Activated CD4-positive, alpha-beta T cell treated with anti-CD3 and anti-CD28 coated beads for 36 hours (primary cell): ENCODE measurements at regions not wholly inside any gene's neighbourhood (a gene's known extent, or its start where the extent isn't known, plus 50 kb on each side); places are given as distances from the start of the nearest gene placed in this dataset.
"Not testable (repeated sequence)": the region's sequence is repeated elsewhere in the genome, so short reads cannot be mapped to it uniquely, and the experiment has no call there.

Experiments
- ATAC-seq: fragments of 200-7000 bp; cut with Tn5 transposase; one replicate; pipeline ENCODE4 v1.10.0; 2021; ENCODE audit warnings: mild to moderate bottlenecking, moderate library complexity
- CTCF ChIA-PET: fragments of 350-600 bp; sonication (Branson Sonifier 250); formaldehyde crosslinking; loops from one replicate; lab custom pipeline; 2021; ENCODE audit warnings: antibody characterized with exemption; lab: Charles Lee
- POLR2A ChIA-PET: fragments of 350-600 bp; sonication (Branson Sonifier 250); formaldehyde crosslinking; loops from one replicate; lab custom pipeline; 2021; ENCODE audit warnings: antibody characterized with exemption, inconsistent platforms; lab: Charles Lee
- DNase-seq: peaks from one replicate; pipeline ENCODE4 v3.0.0-alpha.2; 2020
- H3K27ac Mint-ChIP-seq: one replicate; pipeline ENCODE4 v1.8.0; 2021; ENCODE audit warnings: mixed read lengths
- H3K27me3 Mint-ChIP-seq: one replicate; pipeline ENCODE4 v1.8.0; 2021; ENCODE audit warnings: mixed read lengths
- H3K36me3 Mint-ChIP-seq: one replicate; pipeline ENCODE4 v1.8.0; 2021; ENCODE audit warnings: low read depth, mixed read lengths
- H3K4me1 Mint-ChIP-seq: one replicate; pipeline ENCODE4 v1.8.0; 2021; ENCODE audit warnings: mixed read lengths
- H3K4me3 Mint-ChIP-seq: one replicate; pipeline ENCODE4 v1.8.0; 2021; ENCODE audit warnings: mild to moderate bottlenecking, moderate library complexity, mixed read lengths
- H3K9me3 Mint-ChIP-seq: one replicate; pipeline ENCODE4 v1.8.0; 2021; ENCODE audit warnings: low read depth, mixed read lengths
- intact Hi-C, 2 experiments: fragments of 100-400 bp; cut with DNase I in 1 of 2; cut with micrococcal nuclease in 1 of 2; formaldehyde crosslinking; loops; one replicate each; pipeline versions ENCODE4 v1.14.2 to v1.15.1; 2022 to 2024; cut with DNase I, micrococcal nuclease

DNA sequence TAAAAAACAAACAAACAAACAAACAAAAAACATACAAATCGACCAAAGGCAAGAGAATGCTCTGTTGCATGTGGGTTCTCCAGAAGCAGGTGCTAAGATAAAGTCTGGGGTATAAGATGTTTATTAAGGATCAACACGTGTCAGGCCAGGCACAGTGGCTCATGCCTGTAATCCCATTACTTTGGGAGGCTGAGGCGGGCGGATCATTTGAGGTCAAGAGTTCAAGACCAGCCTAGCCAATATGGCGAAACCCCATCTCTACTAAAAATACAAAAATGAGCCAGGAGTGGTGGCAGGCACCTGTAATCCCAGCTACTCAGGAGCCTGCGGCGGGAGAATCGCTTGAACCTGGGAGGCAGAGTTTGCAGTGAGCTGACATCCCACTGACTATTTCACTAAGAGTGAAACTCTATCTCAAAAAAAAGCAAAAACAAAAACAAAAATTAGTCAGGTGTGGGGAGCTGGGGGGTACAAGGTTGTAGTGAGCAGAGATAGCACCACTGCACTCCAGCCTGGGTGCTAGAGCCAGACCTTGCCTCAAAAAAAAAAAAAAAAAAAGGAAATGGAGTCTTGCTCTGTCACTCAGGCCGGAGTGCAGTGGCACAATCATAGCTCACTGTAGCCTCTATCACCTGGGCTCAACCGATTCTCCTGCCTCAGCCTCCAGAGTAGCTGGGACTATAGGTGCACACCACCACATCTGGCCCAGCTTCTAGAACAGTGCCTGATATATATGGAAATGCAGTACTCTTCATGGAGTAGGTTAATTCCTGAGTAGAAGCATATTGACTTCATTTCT lies 86.8 kb upstream of the JARID2 start:
- H3K27ac Mint-ChIP-seq = no peak overlapping the region
- CTCF ChIA-PET = no interaction called here
- intact Hi-C loops = no loop called here
- H3K4me1 Mint-ChIP-seq = no peaks in the 10 kb centered on the region
- no peak overlapping the region for H3K4me3 Mint-ChIP-seq
- H3K9me3 Mint-ChIP-seq = no peaks in the 10 kb centered on the region
- no peak for DNase-seq
- H3K36me3 Mint-ChIP-seq = no peaks in the 10 kb centered on the region
- POLR2A ChIA-PET = no interaction called here
- H3K27me3 Mint-ChIP-seq = peaks cover 3% of the 10 kb centered on the region
- no peak for ATAC-seq

DNA sequence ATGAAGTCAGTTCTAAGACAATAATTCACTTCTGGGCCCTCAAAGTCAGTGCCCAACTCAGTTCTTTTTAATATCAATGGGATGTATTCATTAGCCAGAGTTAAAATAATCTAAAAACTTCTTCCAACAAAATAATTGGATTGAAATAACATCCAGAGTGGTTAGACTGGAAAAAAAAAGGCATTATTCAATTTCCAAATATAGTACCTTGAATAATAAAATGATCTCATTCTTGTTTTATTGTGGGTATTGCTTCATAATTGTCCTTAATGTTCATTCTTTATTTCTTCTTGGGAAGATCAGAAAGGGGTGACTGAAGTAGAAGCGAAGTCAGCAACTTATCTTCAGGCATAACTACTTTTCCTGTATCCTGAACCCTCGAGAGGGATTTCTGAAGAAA lies 85.1 kb upstream of the JARID2 start:
- H3K27me3 Mint-ChIP-seq = peaks cover 2% of the 10 kb centered on the region
- H3K4me1 Mint-ChIP-seq = no peaks in the 10 kb centered on the region
- ChIA-PET CTCF (no interaction called here), POLR2A (no interaction called here)
- intact Hi-C loops = no loop called here
- no peak overlapping the region for H3K27ac Mint-ChIP-seq
- DNase-seq (no peak), ATAC-seq (no peak)
- H3K9me3 Mint-ChIP-seq = no peaks in the 10 kb centered on the region
- no peaks in the 10 kb centered on the region for H3K36me3 Mint-ChIP-seq
- no peak overlapping the region for H3K4me3 Mint-ChIP-seq

DNA sequence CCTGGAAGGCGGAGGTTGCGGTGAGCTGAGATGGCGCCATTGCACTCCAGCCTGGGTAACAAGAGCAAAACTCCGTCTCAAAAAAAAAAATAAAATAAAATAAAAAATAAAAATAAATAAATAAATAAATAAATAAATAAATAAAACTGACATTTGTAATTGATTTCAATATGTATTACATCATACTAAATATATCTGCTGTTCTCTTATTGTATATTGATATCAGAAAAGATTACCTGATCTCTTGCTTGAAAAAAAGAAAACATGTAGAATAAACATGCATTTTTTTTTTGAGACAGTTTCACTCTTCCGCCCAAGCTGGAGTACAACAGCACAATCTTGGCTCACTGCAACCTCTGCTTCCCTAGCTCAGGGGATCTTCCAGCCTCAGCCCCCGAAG lies 81.0 kb upstream of the JARID2 start:
- intact Hi-C loops, ATAC-seq, DNase-seq, H3K9me3 Mint-ChIP-seq, POLR2A ChIA-PET, H3K27me3 Mint-ChIP-seq, H3K4me3 Mint-ChIP-seq, H3K4me1 Mint-ChIP-seq, H3K27ac Mint-ChIP-seq, H3K36me3 Mint-ChIP-seq: not testable (repeated sequence)
- CTCF ChIA-PET = interaction anchor here (0.7 kb wide), 1 partner anchor 449 kb away, joined by 3 read pairs; no protein-coding TSS in a partner anchor

DNA sequence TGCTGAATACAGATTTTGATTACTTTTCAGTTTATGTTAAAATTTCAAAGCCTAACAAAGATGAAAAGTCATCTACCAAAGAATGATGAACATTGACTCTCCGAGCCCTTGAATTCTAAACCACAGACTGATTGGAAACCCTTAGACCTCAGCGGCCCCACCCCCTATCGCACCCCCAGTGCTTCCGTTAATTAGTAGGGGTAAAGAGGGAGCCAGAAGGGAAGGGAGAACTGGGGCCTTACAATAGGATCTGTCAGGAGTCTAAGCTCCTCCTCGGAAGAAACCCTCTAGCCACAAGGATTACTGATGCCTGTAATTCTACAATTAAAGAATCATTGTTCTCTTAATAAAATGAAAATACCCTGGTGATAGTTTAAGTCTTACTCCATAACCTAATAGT lies 79.7 kb upstream of the JARID2 start:
- peaks cover 2% of the 10 kb centered on the region for H3K27me3 Mint-ChIP-seq
- intact Hi-C loops = no loop called here
- H3K4me3 Mint-ChIP-seq = no peak overlapping the region
- ChIA-PET POLR2A (no interaction called here), CTCF (no interaction called here)
- ATAC-seq = no peak
- no peak overlapping the region for H3K27ac Mint-ChIP-seq
- H3K9me3 Mint-ChIP-seq = no peaks in the 10 kb centered on the region
- H3K36me3 Mint-ChIP-seq = no peaks in the 10 kb centered on the region
- no peaks in the 10 kb centered on the region for H3K4me1 Mint-ChIP-seq
- no peak for DNase-seq

DNA sequence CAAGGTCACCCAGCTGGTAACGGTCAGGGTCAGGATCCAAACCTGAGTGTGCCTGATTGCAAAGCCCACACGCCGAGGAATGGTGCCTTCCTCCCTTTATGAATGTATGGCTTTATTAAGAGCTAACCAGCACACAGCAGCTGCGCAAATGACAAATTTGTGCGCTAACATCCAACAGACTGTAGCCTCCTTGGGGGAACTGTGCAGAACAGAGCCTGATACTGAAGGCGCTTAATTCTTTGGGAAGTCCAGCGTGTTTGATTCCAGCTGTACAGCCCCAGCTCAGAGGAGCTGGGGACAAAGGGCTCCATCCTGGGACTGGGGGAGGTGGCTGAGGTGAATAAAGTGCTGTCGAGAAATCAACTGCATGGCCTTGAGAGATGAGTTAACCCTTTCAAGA lies 75.7 kb upstream of the JARID2 start:
- DNase-seq (no peak), ATAC-seq (no peak)
- Mint-ChIP-seq H3K9me3 (no peaks in the 10 kb centered on the region), H3K36me3 (no peaks in the 10 kb centered on the region), H3K27me3 (peaks cover 2% of the 10 kb centered on the region), H3K27ac (no peak overlapping the region), H3K4me3 (no peak overlapping the region), H3K4me1 (no peaks in the 10 kb centered on the region)
- intact Hi-C loops = no loop called here
- ChIA-PET POLR2A (no interaction called here), CTCF (interaction anchor here (0.6 to 1.1 kb wide), 2 partner anchors 845 to 1103 kb away, joined by 3 read pairs; no protein-coding TSS in a partner anchor)

DNA sequence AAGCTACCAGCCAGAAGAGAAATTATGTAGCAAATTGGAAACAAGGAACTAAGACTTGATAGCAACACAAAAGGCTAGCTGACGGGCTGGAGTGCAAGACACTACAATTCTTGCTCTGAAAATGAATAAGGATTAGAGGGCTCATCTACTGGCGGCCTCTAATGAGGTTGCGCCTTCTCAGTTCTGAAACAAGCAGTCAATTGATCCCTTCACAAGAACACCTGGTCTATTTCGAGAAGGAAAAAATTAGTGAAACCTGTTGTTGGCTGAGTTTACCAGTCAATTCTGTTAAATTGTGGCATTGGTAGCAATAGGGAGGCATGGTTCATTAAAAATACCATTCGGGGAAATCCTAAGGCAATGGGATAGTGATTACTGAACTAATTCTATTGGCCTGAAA lies 74.8 kb upstream of the JARID2 start:
- no peak for DNase-seq
- peaks cover 2% of the 10 kb centered on the region for H3K27me3 Mint-ChIP-seq
- no peaks in the 10 kb centered on the region for H3K36me3 Mint-ChIP-seq
- ChIA-PET CTCF (no interaction called here), POLR2A (no interaction called here)
- intact Hi-C loops = no loop called here
- H3K27ac Mint-ChIP-seq = no peak overlapping the region
- no peaks in the 10 kb centered on the region for H3K4me1 Mint-ChIP-seq
- peak; percentile 36 for ATAC-seq
- H3K4me3 Mint-ChIP-seq = no peak overlapping the region
- H3K9me3 Mint-ChIP-seq = no peaks in the 10 kb centered on the region

DNA sequence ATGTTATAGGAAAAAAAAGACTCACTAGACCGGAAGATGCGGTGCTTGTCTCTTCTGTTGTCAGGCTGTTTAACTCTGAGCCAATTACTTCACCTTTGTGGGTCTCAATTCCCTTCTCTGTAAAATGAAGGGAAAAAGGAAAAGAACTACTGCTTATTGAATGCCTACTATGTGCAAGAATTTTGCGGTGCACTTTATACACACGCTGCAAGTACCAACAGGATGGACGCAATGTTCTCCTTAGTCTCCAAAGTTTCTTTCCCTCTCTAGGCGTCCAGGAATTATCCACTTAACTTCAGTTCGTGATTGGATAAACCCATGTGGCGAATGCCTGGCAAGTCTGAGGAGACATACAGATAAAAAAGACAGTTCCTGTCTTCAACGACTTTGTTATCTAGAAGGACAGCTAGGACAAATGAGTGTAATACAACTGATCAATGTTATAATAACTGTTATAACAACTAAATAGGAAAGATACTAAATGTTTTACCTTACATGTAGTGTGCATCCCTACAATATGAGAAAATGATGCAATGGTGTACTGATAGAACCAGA lies 69.0 kb upstream of the JARID2 start:
- DNase-seq = no peak
- CTCF ChIA-PET = no interaction called here
- no peak for ATAC-seq
- H3K4me1 Mint-ChIP-seq = no peaks in the 10 kb centered on the region
- no peak overlapping the region for H3K27ac Mint-ChIP-seq
- intact Hi-C loops = no loop called here
- H3K9me3 Mint-ChIP-seq = no peaks in the 10 kb centered on the region
- no peaks in the 10 kb centered on the region for H3K36me3 Mint-ChIP-seq
- POLR2A ChIA-PET = interaction anchor here (0.7 kb wide), 1 partner anchor 744 kb away, joined by 3 read pairs; no protein-coding TSS in a partner anchor
- no peaks in the 10 kb centered on the region for H3K27me3 Mint-ChIP-seq
- H3K4me3 Mint-ChIP-seq = no peak overlapping the region

DNA sequence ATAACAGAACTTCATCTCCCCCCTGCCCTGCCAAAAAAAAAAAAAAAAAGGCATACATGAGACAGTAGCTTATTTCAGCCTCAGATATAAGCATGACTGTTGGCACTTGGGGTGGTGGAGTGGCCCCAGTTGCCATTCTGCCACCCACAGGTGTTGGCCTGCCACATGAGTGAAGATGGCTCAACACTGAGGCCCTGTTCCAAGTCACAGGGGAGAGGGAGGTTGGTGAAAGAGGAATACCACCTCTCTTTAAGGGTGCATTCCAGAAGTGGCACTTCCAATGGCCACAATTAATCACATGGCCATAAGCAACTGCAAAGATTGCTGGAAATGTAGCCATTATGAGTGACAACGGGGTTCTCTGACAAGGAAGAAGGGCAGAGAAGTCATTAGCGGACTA lies 61.9 kb upstream of the JARID2 start:
- CTCF ChIA-PET = no interaction called here
- Mint-ChIP-seq H3K36me3 (no peaks in the 10 kb centered on the region), H3K27me3 (no peaks in the 10 kb centered on the region), H3K27ac (peak overlapping the region; percentile 96), H3K9me3 (no peaks in the 10 kb centered on the region), H3K4me1 (peaks cover 23% of the 10 kb centered on the region), H3K4me3 (no peak overlapping the region)
- ATAC-seq (peak; percentile 65), DNase-seq (peak; percentile 69)
- POLR2A ChIA-PET = interaction anchor here (0.6 to 1.7 kb wide), 4 partner anchors 85 to 448 kb away, joined by 3 to 8 read pairs (median 6); no protein-coding TSS in a partner anchor
- intact Hi-C loops = loop anchor here (1.0 to 10.0 kb wide), 7 partner anchors 61 to 973 kb away; no protein-coding TSS in a partner anchor

DNA sequence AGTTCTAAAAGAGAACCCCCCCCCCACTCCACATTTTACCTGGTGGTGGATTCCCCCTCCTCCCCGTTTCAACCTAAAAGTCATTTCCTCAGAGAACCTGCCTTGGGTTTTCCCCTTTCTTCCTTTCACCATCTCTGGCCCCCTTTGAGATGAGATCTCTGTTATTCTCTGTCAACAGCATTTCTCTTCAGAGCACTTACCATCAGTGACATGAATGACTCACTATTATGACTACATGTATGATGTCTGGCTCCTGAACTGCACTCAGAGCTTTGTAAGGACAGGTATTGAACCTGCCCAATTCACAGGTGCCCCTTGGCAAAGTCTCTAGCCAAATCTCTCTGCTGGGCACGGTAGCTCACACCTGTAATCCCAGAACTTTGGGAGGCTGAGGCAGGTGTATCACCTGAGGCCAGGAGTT lies 61.4 kb upstream of the JARID2 start:
- H3K27me3 Mint-ChIP-seq = no peaks in the 10 kb centered on the region
- no peaks in the 10 kb centered on the region for H3K36me3 Mint-ChIP-seq
- H3K4me1 Mint-ChIP-seq = peaks cover 23% of the 10 kb centered on the region
- no peaks in the 10 kb centered on the region for H3K9me3 Mint-ChIP-seq
- peak overlapping the region; percentile 96 for H3K27ac Mint-ChIP-seq
- DNase-seq = peak; percentile 62
- peak overlapping the region; percentile 23 for H3K4me3 Mint-ChIP-seq
- ChIA-PET CTCF (no interaction called here), POLR2A (interaction anchor here (0.6 to 1.7 kb wide), 4 partner anchors 84 to 448 kb away, joined by 3 to 8 read pairs (median 6); no protein-coding TSS in a partner anchor)
- intact Hi-C loops = loop anchor here (1.0 to 10.0 kb wide), 7 partner anchors 61 to 974 kb away; no protein-coding TSS in a partner anchor
- ATAC-seq = peak; percentile 98

DNA sequence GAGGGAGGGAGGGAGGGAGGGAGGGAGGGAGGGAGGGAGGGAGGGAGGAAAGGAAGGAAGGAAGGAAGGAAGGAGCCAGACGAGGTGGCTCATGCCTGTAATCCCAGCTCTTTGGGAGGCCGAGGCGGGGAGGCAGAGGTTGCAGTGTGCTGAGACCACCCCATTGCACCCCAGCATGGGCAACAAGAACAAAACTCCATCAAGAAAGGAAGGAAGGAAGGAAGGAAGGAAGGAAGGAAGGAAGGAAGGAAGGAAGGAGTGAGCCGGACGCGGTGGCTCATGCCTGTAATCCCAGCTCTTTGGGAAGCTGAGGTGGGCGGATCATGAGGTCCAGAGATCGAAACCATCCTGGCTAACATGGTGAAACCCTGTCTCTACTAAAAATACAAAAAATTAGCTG lies 60.8 kb upstream of the JARID2 start:
- Mint-ChIP-seq H3K4me1 (peaks cover 23% of the 10 kb centered on the region), H3K27ac (peak overlapping the region; percentile 91)
- H3K4me3 Mint-ChIP-seq, H3K9me3 Mint-ChIP-seq, H3K27me3 Mint-ChIP-seq, CTCF ChIA-PET, ATAC-seq, DNase-seq, H3K36me3 Mint-ChIP-seq: not testable (repeated sequence)
- intact Hi-C loops = loop anchor here (2.0 to 10.0 kb wide), 4 partner anchors 450 to 974 kb away; no protein-coding TSS in a partner anchor
- POLR2A ChIA-PET = interaction anchor here (1.0 to 1.7 kb wide), 2 partner anchors 308 to 449 kb away, joined by 3 to 8 read pairs; no protein-coding TSS in a partner anchor

DNA sequence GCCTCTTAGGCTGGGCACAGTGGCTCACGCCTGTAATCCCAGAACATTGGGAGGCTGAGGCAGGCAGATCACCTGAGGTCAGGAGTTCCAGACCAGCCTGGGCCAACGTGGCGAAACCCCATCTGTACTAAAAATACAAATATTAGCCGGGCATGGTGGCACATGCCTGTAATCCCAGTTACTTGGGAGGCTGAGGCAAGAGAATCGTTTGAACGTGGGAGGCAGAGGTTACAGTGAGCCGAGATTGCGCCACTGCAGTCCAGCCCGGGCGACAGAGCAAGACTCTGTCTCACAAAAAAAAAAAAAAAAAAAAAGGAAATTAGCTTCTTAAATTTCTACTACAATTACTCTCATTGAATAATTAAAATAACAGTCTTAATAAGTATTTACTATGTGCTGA lies 52.4 kb upstream of the JARID2 start:
- ATAC-seq, H3K9me3 Mint-ChIP-seq, H3K4me1 Mint-ChIP-seq, H3K27me3 Mint-ChIP-seq, H3K36me3 Mint-ChIP-seq, intact Hi-C loops, H3K4me3 Mint-ChIP-seq, H3K27ac Mint-ChIP-seq, POLR2A ChIA-PET, DNase-seq: not testable (repeated sequence)
- CTCF ChIA-PET = interaction anchor here (0.6 kb wide), 1 partner anchor 552 kb away, joined by 3 read pairs; no protein-coding TSS in a partner anchor
